ENCODE measurements at regions not wholly inside any gene's neighbourhood (a gene's known extent, or its start where the extent isn't known, plus 50 kb on each side); places are given as distances from the start of the nearest gene placed in this dataset.

- no peaks in the 10 kb centered on the region for H3K79me2 ChIP-seq (ENCODE audit: control insufficient read depth, low read length)
- no peaks in the 10 kb centered on the region for H3K36me3 ChIP-seq (ENCODE audit: control insufficient read depth, low read length)
- H3K27ac ChIP-seq (ENCODE audit: low read depth, low read length): no peak overlapping the region
- no peaks in the 10 kb centered on the region; the same call in 1 of the 2 replicates for H3K27me3 ChIP-seq (ENCODE audit: control insufficient read depth, low read length)
- TF ChIP-seq EZH2phosphoT487 (IDR thresholded peaks at IDR 0.05; ENCODE audit: borderline replicate concordance, low read length) (no peak), CTCF (IDR thresholded peaks at IDR 0.05; ENCODE audit: low read depth, low read length, poor library complexity, severe bottlenecking) (no peak)
- H3K4me2 ChIP-seq (ENCODE audit: low read length): no peak overlapping the region
- H3K4me3 ChIP-seq (ENCODE audit: low read length): no peak overlapping the region
- H4K20me1 ChIP-seq (ENCODE audit: control insufficient read depth, insufficient read depth, low read depth, low read length): no peaks in the 10 kb centered on the region
- no peaks in the 10 kb centered on the region for H3F3A ChIP-seq (ENCODE audit: control insufficient read depth, insufficient read depth)
- H3K4me1 ChIP-seq (ENCODE audit: control insufficient read depth, low read length): no peaks in the 10 kb centered on the region
- H3K9me3 ChIP-seq (ENCODE audit: control insufficient read depth, insufficient read depth, low read length): no peaks in the 10 kb centered on the region
- no peaks in the 10 kb centered on the region for H3K9me2 ChIP-seq (replicated peaks; ENCODE audit: control insufficient read depth, low read length)
Observed at GRCh38 chr2:120421126-120421829, 75.3 kb downstream of the INHBB start.

GRCh38 chr2:120421830-120422175 lies 75.9 kb downstream of the INHBB start:
- Histone ChIP-seq H3K9me3 (ENCODE audit: control insufficient read depth, insufficient read depth, low read length) (no peaks in the 10 kb centered on the region), H3K4me3 (ENCODE audit: low read length) (no peak overlapping the region), H3K27me3 (ENCODE audit: control insufficient read depth, low read length) (no peaks in the 10 kb centered on the region; the same call in 1 of the 2 replicates), H3K4me1 (ENCODE audit: control insufficient read depth, low read length) (no peaks in the 10 kb centered on the region), H3K79me2 (ENCODE audit: control insufficient read depth, low read length) (no peaks in the 10 kb centered on the region), H3K4me2 (ENCODE audit: low read length) (no peak overlapping the region), H3K36me3 (ENCODE audit: control insufficient read depth, low read length) (no peaks in the 10 kb centered on the region), H4K20me1 (ENCODE audit: control insufficient read depth, insufficient read depth, low read depth, low read length) (no peaks in the 10 kb centered on the region), H3K9me2 (replicated peaks; ENCODE audit: control insufficient read depth, low read length) (no peaks in the 10 kb centered on the region), H3K27ac (ENCODE audit: low read depth, low read length) (no peak overlapping the region), H3F3A (ENCODE audit: control insufficient read depth, insufficient read depth) (no peaks in the 10 kb centered on the region)
- TF ChIP-seq CTCF (IDR thresholded peaks at IDR 0.05; ENCODE audit: low read depth, low read length, poor library complexity, severe bottlenecking) (no peak), EZH2phosphoT487 (IDR thresholded peaks at IDR 0.05; ENCODE audit: borderline replicate concordance, low read length) (no peak)

- H3K27me3 ChIP-seq (ENCODE audit: control insufficient read depth, low read length): no peaks in the 10 kb centered on the region; the same call in 1 of the 2 replicates
- TF ChIP-seq EZH2phosphoT487 (IDR thresholded peaks at IDR 0.05; ENCODE audit: borderline replicate concordance, low read length): no peak
- TF ChIP-seq CTCF (IDR thresholded peaks at IDR 0.05; ENCODE audit: low read depth, low read length, poor library complexity, severe bottlenecking): no peak
- H3K4me1 ChIP-seq (ENCODE audit: control insufficient read depth, low read length): no peaks in the 10 kb centered on the region
- H3K4me2 ChIP-seq (ENCODE audit: low read length): no peak overlapping the region
- H3F3A ChIP-seq (ENCODE audit: control insufficient read depth, insufficient read depth): no peaks in the 10 kb centered on the region
- no peak overlapping the region for H3K4me3 ChIP-seq (ENCODE audit: low read length)
- no peaks in the 10 kb centered on the region for H3K9me2 ChIP-seq (replicated peaks; ENCODE audit: control insufficient read depth, low read length)
- H3K9me3 ChIP-seq (ENCODE audit: control insufficient read depth, insufficient read depth, low read length): no peaks in the 10 kb centered on the region
- no peaks in the 10 kb centered on the region for H3K79me2 ChIP-seq (ENCODE audit: control insufficient read depth, low read length)
- no peaks in the 10 kb centered on the region for H3K36me3 ChIP-seq (ENCODE audit: control insufficient read depth, low read length)
- H3K27ac ChIP-seq (ENCODE audit: low read depth, low read length): no peak overlapping the region
- H4K20me1 ChIP-seq (ENCODE audit: control insufficient read depth, insufficient read depth, low read depth, low read length): no peaks in the 10 kb centered on the region
Observed at GRCh38 chr2:120422465-120423160, 76.7 kb downstream of the INHBB start.
